ENCODE measurements at regions not wholly inside any gene's neighbourhood (a gene's known extent, or its start where the extent isn't known, plus 50 kb on each side); places are given as distances from the start of the nearest gene placed in this dataset.

DNA sequence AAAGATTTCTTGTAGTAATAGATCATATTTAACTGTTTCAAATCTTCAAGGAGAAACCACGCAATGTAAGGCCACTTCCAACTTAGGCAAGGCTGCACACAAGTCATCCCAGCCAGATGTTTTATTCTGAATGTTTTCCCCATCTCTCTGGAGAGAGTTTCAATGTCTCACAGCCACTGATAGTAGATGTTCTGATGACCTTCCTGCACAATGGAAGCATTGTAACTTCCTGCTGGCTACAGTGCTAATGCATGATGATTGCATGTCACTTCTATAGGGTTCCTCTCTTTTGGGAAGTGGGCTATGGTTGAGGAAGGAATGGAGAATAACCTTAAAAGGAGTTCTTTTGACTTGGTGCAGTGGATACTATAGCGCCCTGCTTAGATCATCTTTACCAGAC, 328.0 kb downstream of the ZNF621 start:
- no peaks in the 10 kb centered on the region for H4K20me1 ChIP-seq (replicated peaks; ENCODE audit: control insufficient read depth, insufficient read depth, low read length)
- H3K9me3 ChIP-seq (replicated peaks; ENCODE audit: control insufficient read depth, insufficient read depth, low read depth, low read length) = no peaks in the 10 kb centered on the region
- no peak overlapping the region for H3K9ac ChIP-seq (ENCODE audit: insufficient read depth in 1 of 2, low read depth in 2 of 2, low read length in 2 of 2)
- TF ChIP-seq MAFF (IDR thresholded peaks at IDR 0.05; ENCODE audit: low read length) (no peak), SAP30 (IDR thresholded peaks at IDR 0.05; ENCODE audit: borderline replicate concordance, insufficient read depth, low read depth, low read length, poor library complexity, severe bottlenecking) (no peak), TEAD4 (IDR thresholded peaks at IDR 0.05; ENCODE audit: low read length) (no peak), TEAD4 (CRISPR knock-in tag; IDR thresholded peaks at IDR 0.05; ENCODE audit: borderline replicate concordance) (no peak), CREB1 (IDR thresholded peaks at IDR 0.05) (no peak), CREB1 (CRISPR knock-in tag; IDR thresholded peaks at IDR 0.05) (no peak), GATAD2A (IDR thresholded peaks at IDR 0.05) (no peak), SP2 (IDR thresholded peaks at IDR 0.05; ENCODE audit: extremely low read depth, low read depth, low read length, poor library complexity, severe bottlenecking) (no peak)
- TF ChIP-seq, protein P1, sequence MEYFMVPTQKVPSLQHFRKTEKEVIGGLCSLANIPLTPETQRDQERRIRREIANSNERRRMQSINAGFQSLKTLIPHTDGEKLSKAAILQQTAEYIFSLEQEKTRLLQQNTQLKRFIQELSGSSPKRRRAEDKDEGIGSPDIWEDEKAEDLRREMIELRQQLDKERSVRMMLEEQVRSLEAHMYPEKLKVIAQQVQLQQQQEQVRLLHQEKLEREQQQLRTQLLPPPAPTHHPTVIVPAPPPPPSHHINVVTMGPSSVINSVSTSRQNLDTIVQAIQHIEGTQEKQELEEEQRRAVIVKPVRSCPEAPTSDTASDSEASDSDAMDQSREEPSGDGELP (CRISPR knock-in tag; IDR thresholded peaks at IDR 0.05; ENCODE audit: borderline replicate concordance) = no peak
- H3K36me3 ChIP-seq (ENCODE audit: control insufficient read depth, insufficient read depth, low read length) = no peaks in the 10 kb centered on the region
- H3K9me1 ChIP-seq (ENCODE audit: control insufficient read depth, insufficient read depth, low read length) = no peaks in the 10 kb centered on the region
- H3K27me3 ChIP-seq (ENCODE audit: control insufficient read depth in 2 of 2, insufficient read depth in 2 of 2, low read length in 2 of 2) = no peaks in the 10 kb centered on the region
- DNase-seq (ENCODE audit: extremely low read depth in 1 of 4, low spot score in 3 of 4) (no peak), ATAC-seq (no peak), FAIRE-seq (no peak)
- H2AFZ ChIP-seq (ENCODE audit: low read depth, low read length) = no peak overlapping the region
- no peak overlapping the region for H3K27ac ChIP-seq (ENCODE audit: extremely low read depth, low read depth, low read length)
- no TSS peak for BruUV-seq (replicated peaks)
- no peaks in the 10 kb centered on the region for H3K79me2 ChIP-seq (ENCODE audit: control insufficient read depth, insufficient read depth, low read length)
- in situ Hi-C loops (cut with MboI) (no loop called here), intact Hi-C loops (cut with micrococcal nuclease) (no loop called here)
- ChIA-PET CTCF (ENCODE audit: low intra/inter-chr PET ratio) (no interaction called here), POLR2A (interaction anchor here (1.6 kb wide), 1 partner anchor 17 kb away, joined by 4 read pairs; no protein-coding TSS in a partner anchor)
- 0% methylated on average over 2 of the region's 2 CpGs for WGBS (ENCODE audit: insufficient coverage, low coverage, missing lambda C conversion rate)
- H3K4me2 ChIP-seq (ENCODE audit: insufficient read depth, low read length) = no peak overlapping the region
- H3K4me3 ChIP-seq = no peak overlapping the region
- H3K4me1 ChIP-seq (replicated peaks in 1 of 2; ENCODE audit: control insufficient read depth in 2 of 2, insufficient read depth in 2 of 2, low read length in 2 of 2) = no peaks in the 10 kb centered on the region
